GM18951 (cell line): ENCODE measurements at regions not wholly inside any gene's neighbourhood (a gene's known extent, or its start where the extent isn't known, plus 50 kb on each side); places are given as distances from the start of the nearest gene placed in this dataset.

Experiments used
- POLR2A ChIP-seq: IDR thresholded peaks from 4 replicates; pipeline ENCODE4 v1.6.1; 2011; ENCODE audit warnings: mild to moderate bottlenecking; ENCODE audit not compliant: insufficient read length, insufficient read depth; ENCODE audit errors: extremely low read depth
- in situ Hi-C: fragments of 300-500 bp; cut with MboI; formaldehyde crosslinking; loops from one replicate; pipeline ENCODE4 v1.12.0; 2022; ENCODE audit warnings: low sequenced_read_pairs, mixed read lengths, inconsistent platforms; ENCODE audit not compliant: unreplicated experiment

- in situ Hi-C loops, result no loop called here
- no peak for TF ChIP-seq POLR2A
Observed at GRCh38 chr5:4947893-4948536, 192.1 kb upstream of the ADAMTS16 start.

DNA sequence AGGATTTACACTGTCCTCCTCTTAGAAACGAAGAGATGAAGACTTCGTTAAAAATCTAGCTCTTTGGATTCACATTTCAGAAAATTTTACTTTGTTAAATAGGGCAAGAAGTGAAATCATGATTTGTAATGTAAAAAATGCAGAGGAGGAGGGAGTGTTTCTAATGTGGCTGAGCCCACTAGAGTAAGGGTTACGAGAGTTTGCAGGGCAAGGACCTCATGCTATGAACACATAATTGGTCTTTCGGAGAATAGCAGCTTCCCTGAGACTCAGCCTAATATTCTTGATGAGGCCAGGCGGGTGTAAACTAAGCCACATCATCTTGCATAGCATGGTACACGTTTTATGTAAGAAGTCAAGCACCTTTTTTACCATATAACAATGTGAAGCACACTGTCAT lies 191.0 kb upstream of the ADAMTS16 start:
- in situ Hi-C loops, result no loop called here
- TF ChIP-seq POLR2A, result no peak

DNA sequence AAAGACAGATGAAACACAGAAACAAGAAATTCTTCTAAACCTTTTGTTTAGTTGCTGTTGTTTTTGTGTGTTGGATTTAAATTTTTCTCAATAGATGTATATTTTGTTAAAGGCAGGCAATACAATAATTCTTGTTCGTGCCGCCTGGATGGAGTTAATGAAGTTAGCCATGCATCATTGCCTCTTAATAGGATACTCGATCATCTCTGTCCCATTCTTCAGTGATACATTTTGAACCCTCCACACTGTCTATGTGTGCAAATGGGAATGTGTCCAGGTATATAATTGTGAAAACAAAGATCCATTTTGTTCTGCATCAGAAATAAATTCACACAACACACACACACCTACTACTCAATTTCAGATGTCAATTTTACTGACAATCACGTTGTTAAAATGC lies 186.6 kb upstream of the ADAMTS16 start:
- no peak for TF ChIP-seq POLR2A
- in situ Hi-C loops, result no loop called here

- in situ Hi-C loops, result no loop called here
Observed at GRCh38 chr5:4954048-4954447, 186.1 kb upstream of the ADAMTS16 start.

GRCh38 chr5:4963265-4963664 lies 176.9 kb upstream of the ADAMTS16 start:
- no peak for TF ChIP-seq POLR2A

More at GRCh38 chr5:4954048-4954447, 186.1 kb upstream of the ADAMTS16 start:
- no peak for TF ChIP-seq POLR2A

GRCh38 chr5:4969351-4969750 lies 170.8 kb upstream of the ADAMTS16 start:
- no peak for TF ChIP-seq POLR2A
- in situ Hi-C loops, result no loop called here

More at GRCh38 chr5:4963265-4963664, 176.9 kb upstream of the ADAMTS16 start:
- in situ Hi-C loops, result no loop called here

DNA sequence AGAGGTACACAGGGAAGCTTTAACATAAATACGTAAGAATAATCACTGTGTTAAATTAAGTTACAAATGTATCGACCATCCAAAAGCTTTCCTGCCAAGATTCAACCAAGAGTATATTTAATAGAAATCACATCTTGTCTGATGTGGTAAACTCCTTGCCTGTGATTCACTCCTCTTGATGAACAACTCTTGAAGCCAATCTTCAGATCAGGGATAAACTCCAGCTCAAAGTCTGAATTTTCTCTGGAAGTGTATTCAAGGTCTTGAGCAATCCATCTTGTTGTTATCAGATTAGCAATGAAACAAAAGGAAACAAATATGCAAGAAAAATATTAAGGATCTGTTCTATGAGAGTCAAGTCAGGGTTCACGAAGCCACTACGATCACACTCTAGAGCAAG lies 170.0 kb upstream of the ADAMTS16 start:
- in situ Hi-C loops, result no loop called here
- no peak for TF ChIP-seq POLR2A

DNA sequence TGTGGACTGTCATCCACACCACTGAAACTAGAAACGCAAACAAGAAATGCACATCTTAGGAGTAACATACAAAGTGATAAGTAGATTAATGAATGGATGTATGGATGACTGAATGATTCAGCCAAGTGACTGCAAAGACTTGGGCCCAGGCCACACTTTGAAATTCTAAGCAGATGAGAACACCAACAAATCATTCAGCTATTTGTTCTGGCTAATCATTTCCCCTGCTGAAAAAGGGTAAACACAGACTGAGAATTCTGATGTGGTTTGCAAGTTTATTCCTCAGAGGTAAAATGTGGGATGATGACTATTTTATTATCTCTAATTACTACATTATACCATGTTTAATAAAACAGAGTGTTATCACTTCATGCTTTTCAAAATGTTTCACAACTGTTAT lies 163.2 kb upstream of the ADAMTS16 start:
- in situ Hi-C loops, result no loop called here
- TF ChIP-seq POLR2A, result no peak

GRCh38 chr5:4977416-4978110 lies 162.6 kb upstream of the ADAMTS16 start:
- TF ChIP-seq POLR2A, result no peak
- in situ Hi-C loops, result no loop called here

GRCh38 chr5:4980201-4980600 lies 159.9 kb upstream of the ADAMTS16 start:
- in situ Hi-C loops, result no loop called here
- TF ChIP-seq POLR2A, result no peak

DNA sequence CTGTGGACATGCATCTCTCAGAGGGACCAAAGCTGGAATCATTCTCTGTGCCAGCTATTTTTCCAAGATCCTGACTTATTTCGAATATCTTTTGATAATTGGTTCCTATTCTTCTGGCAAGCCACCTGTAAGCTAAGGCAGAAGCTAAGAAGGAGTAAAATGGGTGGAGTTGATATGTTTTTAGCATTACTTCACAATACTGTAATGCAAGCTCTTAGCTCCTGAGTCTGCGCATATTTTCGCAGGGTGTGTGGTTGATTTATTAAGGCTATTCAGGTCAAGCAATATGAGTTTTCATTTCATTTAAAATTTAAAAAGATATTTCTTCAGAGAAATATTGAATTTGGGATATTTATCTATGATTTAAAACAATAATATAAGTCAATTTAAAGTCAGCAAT lies 158.5 kb upstream of the ADAMTS16 start:
- no peak for TF ChIP-seq POLR2A
- in situ Hi-C loops, result no loop called here

GRCh38 chr5:4983701-4984100 lies 156.4 kb upstream of the ADAMTS16 start:
- in situ Hi-C loops, result no loop called here
- TF ChIP-seq POLR2A, result no peak

DNA sequence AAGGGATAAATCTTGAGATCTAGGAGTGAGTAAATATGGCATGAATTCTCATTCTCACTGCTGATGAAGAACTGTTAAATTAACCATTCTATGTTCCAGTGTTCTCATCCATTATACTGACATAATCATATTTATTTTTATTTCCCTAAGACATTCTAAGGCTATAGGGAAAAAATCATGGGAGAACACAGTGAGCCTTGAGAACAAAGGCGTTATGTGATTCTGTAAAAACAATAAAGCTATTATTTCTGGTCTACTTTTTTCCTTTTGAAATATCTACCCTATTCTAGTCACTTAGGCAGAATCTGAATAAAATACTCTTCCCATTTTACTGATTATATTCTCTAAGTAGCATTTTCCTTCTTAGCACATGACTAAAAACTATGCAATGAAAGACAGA lies 155.7 kb upstream of the ADAMTS16 start:
- in situ Hi-C loops, result no loop called here
- no peak for TF ChIP-seq POLR2A

DNA sequence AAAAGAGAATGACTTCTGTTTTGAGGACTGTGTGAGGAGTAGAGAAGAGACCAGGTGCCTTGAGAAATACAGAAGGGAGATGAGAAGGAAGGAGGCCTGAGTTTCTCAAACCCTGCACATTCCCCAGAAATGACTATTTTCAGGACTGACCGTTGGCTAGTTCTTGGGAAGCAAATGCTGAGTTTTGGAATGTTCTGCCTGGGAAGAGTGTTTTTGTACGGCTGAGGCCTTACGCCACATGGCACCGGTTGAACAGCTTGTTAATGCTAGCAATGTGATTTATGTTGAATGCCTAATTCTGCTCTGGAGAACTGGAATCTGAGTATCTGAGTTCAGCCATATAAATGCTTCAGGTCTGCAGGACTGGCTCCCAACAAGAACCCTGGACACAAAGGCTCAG lies 152.7 kb upstream of the ADAMTS16 start:
- TF ChIP-seq POLR2A, result no peak
- in situ Hi-C loops, result no loop called here
